Stimulated activated CD4-positive, alpha-beta T cell treated with anti-CD3 and anti-CD28 coated beads, Interleukin-1b, Interleukin-23, amount 100 ng/mL, for 24 hours (primary cell): ENCODE measurements at regions not wholly inside any gene's neighbourhood (a gene's known extent, or its start where the extent isn't known, plus 50 kb on each side); places are given as distances from the start of the nearest gene placed in this dataset.
A peak's percentile ranks its signal among the peaks of the same experiment; 100 is the strongest.

Source experiments
- DNase-seq, 4 experiments: peaks; one replicate each; pipeline ENCODE4 v3.0.0-alpha.2; 2020; ENCODE audit warnings: low read depth in 4 of 4, low spot score in 1 of 4

GRCh38 chr6:108778421-108779186 is 69.6 kb upstream of the ARMC2 start:
- no peak for DNase-seq

DNA sequence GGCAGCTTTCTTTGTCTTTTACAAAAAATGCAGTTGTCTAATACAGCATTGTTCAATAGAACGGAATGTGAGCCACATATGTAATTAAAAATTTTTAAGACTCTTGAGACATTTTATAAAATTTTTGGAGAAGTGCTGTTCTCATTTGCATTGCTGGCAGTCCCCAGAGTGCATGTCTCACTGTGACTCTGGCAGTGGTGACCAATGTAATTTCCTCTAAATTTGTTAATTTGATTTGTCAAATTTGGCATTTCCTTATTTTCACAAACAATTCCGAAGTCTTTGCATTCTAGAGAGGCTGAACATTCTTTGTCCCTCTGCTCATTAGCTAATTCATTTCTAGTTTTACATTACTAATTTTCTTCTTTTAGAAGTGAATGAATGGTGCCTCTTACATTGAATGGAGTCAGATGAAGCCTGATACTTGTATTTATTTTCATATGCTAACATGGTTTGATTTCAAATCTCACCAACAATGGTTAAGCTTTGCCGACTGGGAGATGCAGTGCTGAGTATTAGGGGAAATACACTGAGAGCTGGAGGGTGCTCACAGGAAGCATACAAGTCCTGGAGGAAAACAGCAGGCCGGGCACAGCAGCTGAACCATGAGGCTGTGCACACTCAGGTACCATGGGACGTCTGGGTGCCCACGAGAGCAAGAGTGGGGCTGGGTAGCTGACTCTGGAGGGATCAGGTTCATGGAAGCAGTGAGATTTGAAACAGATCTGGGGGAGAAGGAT is 68.5 kb upstream of the ARMC2 start:
- DNase-seq: no peak

- no peak for DNase-seq
Measured at GRCh38 chr6:108780784-108781183, 67.4 kb upstream of the ARMC2 start.

- no peak for DNase-seq
Measured at GRCh38 chr6:108781419-108782100, 66.7 kb upstream of the ARMC2 start.

DNA sequence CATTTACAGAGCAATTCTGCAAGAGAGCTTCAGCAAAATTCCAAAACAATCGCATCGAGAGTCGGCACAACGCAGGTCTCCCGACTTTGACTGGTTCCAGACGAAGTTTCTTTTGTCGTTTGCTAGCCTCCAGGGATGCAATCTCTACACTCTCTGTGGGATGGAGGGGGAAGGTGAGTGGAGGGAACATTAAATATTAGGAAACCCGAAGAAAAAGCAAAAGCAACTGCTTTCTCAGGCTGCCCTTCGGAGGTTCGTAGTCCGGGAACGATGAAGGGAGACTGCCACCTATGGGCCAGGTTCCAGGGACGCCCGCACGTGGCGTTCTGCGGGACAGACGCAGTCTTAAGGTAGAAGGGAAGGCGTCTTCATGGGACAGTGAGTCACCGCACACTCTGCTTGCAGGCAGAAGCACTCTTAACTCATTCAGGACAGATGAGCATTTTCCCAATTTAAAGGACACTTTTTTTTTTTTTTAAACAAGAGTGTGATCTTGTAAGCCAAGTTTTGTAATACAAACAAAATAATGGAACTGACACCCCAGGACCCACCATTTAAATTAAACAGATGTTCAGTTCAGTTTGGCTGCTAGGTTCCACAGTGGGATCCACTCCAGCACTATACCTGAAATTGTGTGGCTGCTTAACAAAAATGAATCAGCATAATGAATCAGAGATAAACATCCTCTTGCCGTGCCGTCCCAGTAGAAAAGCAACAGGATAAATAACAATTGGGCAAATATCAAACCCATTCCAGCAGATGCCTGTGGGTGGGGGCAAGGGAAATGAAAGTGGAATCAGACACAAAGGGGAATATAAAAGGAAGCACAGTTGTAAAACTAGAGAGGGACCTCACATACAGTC is 65.8 kb upstream of the ARMC2 start:
- DNase-seq: peak; percentile 47 to 66 (median 58)

DNA sequence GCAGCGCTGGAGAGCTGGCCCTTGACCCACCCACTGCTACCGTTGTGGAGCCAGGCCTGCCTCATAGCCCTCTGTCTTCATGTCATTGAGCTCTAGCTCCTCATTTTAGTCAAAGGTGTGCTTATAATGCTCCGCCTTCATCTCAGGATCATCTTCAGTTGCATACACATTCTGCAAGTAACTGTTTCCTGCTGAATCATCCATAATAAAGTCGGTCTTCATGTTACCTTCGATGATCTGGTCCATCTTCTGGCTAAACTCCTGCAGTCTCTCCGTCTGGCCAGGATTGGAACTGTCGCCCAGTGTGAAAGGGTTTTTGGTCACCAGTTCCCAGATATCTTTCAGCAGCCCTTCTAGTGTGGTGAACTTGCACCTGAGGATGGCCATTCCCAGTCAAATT is 62.6 kb upstream of the ARMC2 start:
- no peak for DNase-seq

- DNase-seq: no peak
Measured at GRCh38 chr6:108788416-108788815, 59.8 kb upstream of the ARMC2 start.

- no peak for DNase-seq
Measured at GRCh38 chr6:108789475-108789874, 58.7 kb upstream of the ARMC2 start.

GRCh38 chr6:108791700-108792099 is 56.5 kb upstream of the ARMC2 start:
- no peak for DNase-seq

DNA sequence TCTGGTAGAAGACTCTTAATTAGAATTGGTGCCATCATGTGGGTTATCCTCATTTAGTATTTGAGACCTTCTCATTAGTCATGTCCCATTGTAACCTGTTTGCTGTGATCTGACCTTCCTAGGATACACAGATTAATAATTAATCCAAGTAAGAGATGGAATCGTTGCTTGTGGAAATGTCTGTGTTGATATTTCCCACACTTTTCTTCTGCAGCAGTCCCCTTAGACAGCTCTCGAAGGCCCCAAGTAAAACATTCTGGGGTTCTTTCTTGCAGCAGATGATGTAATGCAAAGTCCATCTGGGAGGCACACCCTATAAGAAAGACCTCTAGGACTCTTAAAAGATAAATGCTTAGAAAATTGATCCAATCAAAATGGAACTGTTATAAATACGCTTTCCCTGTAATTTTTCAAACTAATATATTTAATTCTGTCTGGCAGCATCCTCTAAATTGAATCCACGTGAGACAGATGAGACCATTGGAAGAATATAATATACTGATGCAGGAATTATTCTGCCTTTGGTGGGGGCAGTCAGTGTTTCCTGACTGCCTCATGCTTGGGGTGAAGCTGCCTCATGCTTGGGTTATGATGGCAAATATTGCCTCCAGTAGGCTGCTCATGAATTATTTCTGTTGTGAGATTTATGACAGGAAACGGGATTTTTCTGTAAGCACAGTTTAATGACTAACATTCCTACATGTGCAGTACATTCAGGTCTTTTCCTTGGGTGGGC is 54.5 kb upstream of the ARMC2 start:
- DNase-seq: no peak

GRCh38 chr6:108795122-108795521 is 53.1 kb upstream of the ARMC2 start:
- no peak for DNase-seq

DNA sequence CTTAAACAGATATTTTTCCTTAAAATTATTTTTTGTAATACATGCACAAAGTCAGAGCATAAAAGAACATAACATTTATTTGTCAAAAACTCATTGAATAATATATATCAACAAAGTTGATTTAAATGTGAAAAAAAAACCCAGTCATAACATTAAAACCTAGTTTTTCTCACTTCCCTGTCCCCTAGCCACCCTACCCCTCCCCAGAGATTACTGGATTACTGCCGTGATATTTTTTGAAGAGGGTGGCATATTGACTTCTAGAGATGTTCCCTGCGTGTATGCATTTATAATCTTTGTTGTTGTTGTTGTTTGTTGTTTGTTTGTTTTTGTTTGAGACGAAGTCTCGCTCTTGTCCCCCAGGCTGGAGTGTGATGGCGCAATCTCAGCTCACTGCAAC is 52.4 kb upstream of the ARMC2 start:
- no peak for DNase-seq

GRCh38 chr6:108796875-108797274 is 51.3 kb upstream of the ARMC2 start:
- no peak for DNase-seq

- DNase-seq: no peak
Measured at GRCh38 chr6:108797951-108798669, 50.1 kb upstream of the ARMC2 start.
